Gastroesophageal sphincter (tissue), 4 donors: ENCODE measurements at regions not wholly inside any gene's neighbourhood (a gene's known extent, or its start where the extent isn't known, plus 50 kb on each side); places are given as distances from the start of the nearest gene placed in this dataset.

Source experiments
- ATAC-seq: fragments of 150-250 bp; one replicate; pipeline ENCODE4 v1.9.1; 2016; ENCODE audit warnings: mild to moderate bottlenecking, moderate library complexity
- H3K27ac ChIP-seq, 4 donors: fragments of 200-600 bp; sonication (generic) in 3 of 4; 1 replicate in 3 of 4; 2 replicates in 1 of 4; pipeline ENCODE4 v1.5.1; 2016 to 2019
- H3K27me3 ChIP-seq: fragments of 200-600 bp; sonication (generic); one replicate; pipeline ENCODE4 v1.5.1; 2019
- H3K36me3 ChIP-seq, 2 donors: fragments of 200-600 bp; sonication (generic); one replicate each; pipeline ENCODE4 v1.5.1; 2019; ENCODE audit warnings: control low read depth in 1 of 2
- H3K4me1 ChIP-seq, 3 donors: fragments of 200-600 bp; sonication (generic); 1 replicate in 2 of 3; 2 replicates in 1 of 3; pipeline ENCODE4 v1.5.1; 2016 to 2019; ENCODE audit warnings: control low read depth in 2 of 3
- H3K4me3 ChIP-seq, 2 donors: fragments of 200-600 bp; sonication (generic); one replicate each; pipeline ENCODE4 v1.5.1; 2019; ENCODE audit warnings: mild to moderate bottlenecking in 1 of 2, moderate library complexity in 1 of 2
- H3K9me3 ChIP-seq, 3 donors: fragments of 200-600 bp; sonication (generic); one replicate each; pipeline ENCODE4 v1.5.1; 2017 to 2019; ENCODE audit warnings: control low read depth in 2 of 3
- EP300 ChIP-seq: sonication (generic); formaldehyde crosslinking; IDR thresholded peaks from one replicate; pipeline ENCODE4 v1.6.1; 2017; ENCODE audit warnings: antibody characterized with exemption, mild to moderate bottlenecking
- POLR2A ChIP-seq, 2 donors: fragments of 450-650 bp; IDR thresholded peaks; one replicate each; pipeline ENCODE4 v1.6.1; 2017; ENCODE audit warnings: antibody characterized with exemption in 2 of 2, mild to moderate bottlenecking in 2 of 2, moderate library complexity in 1 of 2
- POLR2AphosphoS5 ChIP-seq: sonication (generic); formaldehyde crosslinking; IDR thresholded peaks from one replicate; pipeline ENCODE4 v1.6.1; 2017; ENCODE audit warnings: antibody characterized with exemption
- WGBS, 2 donors: methylation state at CpG; one replicate each; pipeline ENCODE4 v1.1.5; 2018; ENCODE audit warnings: low coverage in 1 of 2; 5-methylcytosine and 5-hydroxymethylcytosine counted together
- TF ChIP-seq, protein P1 (sequence below), 4 experiments: fragments of 200-600 bp in 2 of 4; fragments of 450-650 bp in 2 of 4; sonication (generic) in 1 of 4; IDR thresholded peaks; one replicate each; pipeline ENCODE4 v1.5.1; 2017 to 2019; ENCODE audit warnings: antibody characterized with exemption in 4 of 4, mild to moderate bottlenecking in 2 of 4, moderate library complexity in 2 of 4

DNA sequence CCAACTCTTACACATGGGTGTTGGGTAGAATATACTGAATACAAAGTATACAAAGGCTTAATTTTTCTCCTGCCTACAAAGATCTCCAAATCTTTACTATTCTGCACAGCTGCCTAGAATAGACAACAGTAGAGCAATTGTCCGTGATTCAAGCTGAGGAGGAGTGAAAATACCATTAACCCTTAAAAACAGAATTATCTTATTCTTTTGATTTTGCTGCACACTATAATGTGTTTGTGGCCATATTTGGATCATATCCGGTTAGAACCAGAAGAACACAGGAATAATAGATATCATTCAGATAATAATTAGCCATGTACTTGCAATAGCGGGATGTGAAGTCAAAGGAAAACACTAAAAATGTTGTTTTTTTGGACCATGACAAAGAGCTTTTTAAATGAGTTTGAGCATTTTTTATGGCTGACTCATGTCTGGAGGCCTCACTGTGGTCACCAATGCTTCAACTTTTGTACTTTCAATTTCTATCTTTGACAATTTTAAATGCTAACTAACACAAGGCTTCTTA, 197.6 kb upstream of the FOXD3 start:
- no peaks in the 10 kb centered on the region for H3K27me3 ChIP-seq
- H3K4me1 ChIP-seq: peaks cover 0 to 5% (median 0%) of the 10 kb centered on the region in 3 donors
- WGBS, 2 donors: 35 to 61% methylated on average over 3 of the region's 3 CpGs
- TF ChIP-seq EP300 (no peak), POLR2AphosphoS5 (no peak), POLR2A (IDR thresholded peaks at IDR 0.05) (no peak)
- TF ChIP-seq, protein P1, sequence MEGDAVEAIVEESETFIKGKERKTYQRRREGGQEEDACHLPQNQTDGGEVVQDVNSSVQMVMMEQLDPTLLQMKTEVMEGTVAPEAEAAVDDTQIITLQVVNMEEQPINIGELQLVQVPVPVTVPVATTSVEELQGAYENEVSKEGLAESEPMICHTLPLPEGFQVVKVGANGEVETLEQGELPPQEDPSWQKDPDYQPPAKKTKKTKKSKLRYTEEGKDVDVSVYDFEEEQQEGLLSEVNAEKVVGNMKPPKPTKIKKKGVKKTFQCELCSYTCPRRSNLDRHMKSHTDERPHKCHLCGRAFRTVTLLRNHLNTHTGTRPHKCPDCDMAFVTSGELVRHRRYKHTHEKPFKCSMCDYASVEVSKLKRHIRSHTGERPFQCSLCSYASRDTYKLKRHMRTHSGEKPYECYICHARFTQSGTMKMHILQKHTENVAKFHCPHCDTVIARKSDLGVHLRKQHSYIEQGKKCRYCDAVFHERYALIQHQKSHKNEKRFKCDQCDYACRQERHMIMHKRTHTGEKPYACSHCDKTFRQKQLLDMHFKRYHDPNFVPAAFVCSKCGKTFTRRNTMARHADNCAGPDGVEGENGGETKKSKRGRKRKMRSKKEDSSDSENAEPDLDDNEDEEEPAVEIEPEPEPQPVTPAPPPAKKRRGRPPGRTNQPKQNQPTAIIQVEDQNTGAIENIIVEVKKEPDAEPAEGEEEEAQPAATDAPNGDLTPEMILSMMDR (IDR thresholded peaks at IDR 0.05): no peak
- H3K27ac ChIP-seq: no peak overlapping the region
- H3K4me3 ChIP-seq: no peak overlapping the region
- no peaks in the 10 kb centered on the region for H3K9me3 ChIP-seq
- no peaks in the 10 kb centered on the region for H3K36me3 ChIP-seq
- ATAC-seq: no peak

- H3K27me3 ChIP-seq: no peaks in the 10 kb centered on the region
- no peak for TF ChIP-seq EP300
- TF ChIP-seq, protein P1 (IDR thresholded peaks at IDR 0.05): no peak
- no peak for TF ChIP-seq POLR2A (IDR thresholded peaks at IDR 0.05)
- no peak for TF ChIP-seq POLR2AphosphoS5
- no peak for ATAC-seq
- H3K27ac ChIP-seq: no peak overlapping the region
- WGBS, 2 donors: 34 to 46% methylated on average over 2 to 3 of the region's 3 CpGs
- no peaks in the 10 kb centered on the region for H3K36me3 ChIP-seq
- H3K9me3 ChIP-seq: no peaks in the 10 kb centered on the region
- H3K4me3 ChIP-seq: no peak overlapping the region
- H3K4me1 ChIP-seq: peaks cover 0 to 5% (median 0%) of the 10 kb centered on the region in 3 donors
Measured at GRCh38 chr1:63126104-63126503, 196.3 kb upstream of the FOXD3 start.

GRCh38 chr1:63127376-63127775, 195.0 kb upstream of the FOXD3 start:
- no peaks in the 10 kb centered on the region for H3K9me3 ChIP-seq
- 44 to 45% methylated on average over 4 to 5 of the region's 5 CpGs for WGBS, 2 donors
- no peaks in the 10 kb centered on the region for H3K36me3 ChIP-seq
- H3K4me1 ChIP-seq: peaks cover 0 to 5% (median 0%) of the 10 kb centered on the region in 3 donors
- TF ChIP-seq POLR2A (IDR thresholded peaks at IDR 0.05): no peak
- TF ChIP-seq EP300: no peak
- ATAC-seq: no peak
- no peak overlapping the region for H3K27ac ChIP-seq
- no peaks in the 10 kb centered on the region for H3K27me3 ChIP-seq
- no peak overlapping the region for H3K4me3 ChIP-seq

GRCh38 chr1:63128556-63128955, 193.8 kb upstream of the FOXD3 start:
- Histone ChIP-seq H3K27ac (no peak overlapping the region), H3K27me3 (no peaks in the 10 kb centered on the region), H3K4me3 (no peak overlapping the region), H3K4me1 (peaks cover 0 to 5% (median 0%) of the 10 kb centered on the region in 3 donors), H3K9me3 (no peaks in the 10 kb centered on the region), H3K36me3 (no peaks in the 10 kb centered on the region)
- TF ChIP-seq POLR2AphosphoS5: no peak
- WGBS, 2 donors: 38 to 50% methylated on average over 1 to 4 of the region's 4 CpGs
- no peak for ATAC-seq

DNA sequence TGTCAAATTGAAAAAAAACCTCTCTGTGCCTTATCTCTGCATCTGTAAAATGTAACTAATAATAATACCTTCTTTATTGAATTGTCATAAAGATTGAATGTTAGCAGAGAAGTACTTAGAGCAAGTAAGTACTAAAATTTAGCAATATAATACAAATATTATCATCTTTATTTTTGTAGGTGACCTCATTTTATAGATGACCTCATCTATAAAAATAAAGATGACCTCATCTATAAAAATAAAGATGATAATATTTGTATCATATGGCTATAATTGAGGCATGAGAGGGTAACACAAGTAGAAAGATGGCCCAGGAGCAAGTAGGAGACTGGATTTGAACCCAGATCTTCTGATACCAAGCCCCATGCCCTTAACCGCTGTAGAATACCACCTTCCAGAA, 193.2 kb upstream of the FOXD3 start:
- Histone ChIP-seq H3K27me3 (no peaks in the 10 kb centered on the region), H3K27ac (no peak overlapping the region), H3K4me1 (peaks cover 0 to 5% (median 0%) of the 10 kb centered on the region in 3 donors), H3K9me3 (no peaks in the 10 kb centered on the region), H3K36me3 (no peaks in the 10 kb centered on the region), H3K4me3 (no peak overlapping the region)
- 88 to 100% methylated on average over 1 of the region's 1 CpG for WGBS, 2 donors
- no peak for ATAC-seq
- TF ChIP-seq, protein P1 (IDR thresholded peaks at IDR 0.05): no peak

DNA sequence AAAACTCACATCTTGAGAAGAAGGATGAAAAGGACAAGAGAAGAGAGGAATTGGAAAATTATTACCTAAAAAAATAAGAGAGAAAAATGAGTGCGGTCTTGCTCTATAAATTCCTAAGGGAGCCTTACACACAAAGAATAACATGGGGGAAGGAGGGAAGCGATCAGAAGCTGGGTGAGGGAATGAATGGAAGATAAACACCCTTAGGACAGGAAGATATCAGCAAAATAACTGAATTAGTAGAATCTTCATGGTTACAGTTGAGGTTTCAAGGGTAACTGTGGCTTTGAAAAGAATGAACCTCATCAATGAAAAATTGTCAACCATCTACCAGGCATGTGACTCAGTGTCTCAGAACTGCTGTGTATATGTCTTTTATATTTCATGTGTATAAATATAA, 192.5 kb upstream of the FOXD3 start:
- ATAC-seq: no peak
- Histone ChIP-seq H3K36me3 (no peaks in the 10 kb centered on the region), H3K4me3 (no peak overlapping the region), H3K27ac (no peak overlapping the region), H3K27me3 (no peaks in the 10 kb centered on the region), H3K4me1 (peaks cover 0 to 5% (median 0%) of the 10 kb centered on the region in 3 donors), H3K9me3 (no peaks in the 10 kb centered on the region)
- TF ChIP-seq EP300: no peak
- TF ChIP-seq, protein P1 (IDR thresholded peaks at IDR 0.05): no peak
- no peak for TF ChIP-seq POLR2AphosphoS5
- TF ChIP-seq POLR2A (IDR thresholded peaks at IDR 0.05): no peak
- WGBS, 2 donors: 45 to 48% methylated on average over 2 of the region's 2 CpGs
